ENCODE measurements at regions not wholly inside any gene's neighbourhood (a gene's known extent, or its start where the extent isn't known, plus 50 kb on each side); places are given as distances from the start of the nearest gene placed in this dataset.
"Not testable (repeated sequence)": the region's sequence is repeated elsewhere in the genome, so short reads cannot be mapped to it uniquely, and the experiment has no call there.

GRCh38 chr12:131222329-131223139, 268.8 kb downstream of the ADGRD1 start:
- TF ChIP-seq CTCF (IDR thresholded peaks at IDR 0.05; ENCODE audit: control insufficient read depth, insufficient read depth, low read depth, low read length, missing control alignments) = no peak
- no peak for DNase-seq (ENCODE audit: low read depth)
- no peak overlapping the region for H3K4me3 ChIP-seq (ENCODE audit: control insufficient read depth, low read depth, low read length)

GRCh38 chr12:131223171-131223761, 269.6 kb downstream of the ADGRD1 start:
- H3K4me3 ChIP-seq (ENCODE audit: control insufficient read depth, low read depth, low read length) = no peak overlapping the region
- TF ChIP-seq CTCF (IDR thresholded peaks at IDR 0.05; ENCODE audit: control insufficient read depth, insufficient read depth, low read depth, low read length, missing control alignments) = no peak
- no peak for DNase-seq (ENCODE audit: low read depth)

- H3K4me3 ChIP-seq (ENCODE audit: control insufficient read depth, low read depth, low read length) = no peak overlapping the region
- DNase-seq (ENCODE audit: low read depth) = no peak
- no peak for TF ChIP-seq CTCF (IDR thresholded peaks at IDR 0.05; ENCODE audit: control insufficient read depth, insufficient read depth, low read depth, low read length, missing control alignments)
Measured at GRCh38 chr12:131223791-131224225, 270.1 kb downstream of the ADGRD1 start.

DNA sequence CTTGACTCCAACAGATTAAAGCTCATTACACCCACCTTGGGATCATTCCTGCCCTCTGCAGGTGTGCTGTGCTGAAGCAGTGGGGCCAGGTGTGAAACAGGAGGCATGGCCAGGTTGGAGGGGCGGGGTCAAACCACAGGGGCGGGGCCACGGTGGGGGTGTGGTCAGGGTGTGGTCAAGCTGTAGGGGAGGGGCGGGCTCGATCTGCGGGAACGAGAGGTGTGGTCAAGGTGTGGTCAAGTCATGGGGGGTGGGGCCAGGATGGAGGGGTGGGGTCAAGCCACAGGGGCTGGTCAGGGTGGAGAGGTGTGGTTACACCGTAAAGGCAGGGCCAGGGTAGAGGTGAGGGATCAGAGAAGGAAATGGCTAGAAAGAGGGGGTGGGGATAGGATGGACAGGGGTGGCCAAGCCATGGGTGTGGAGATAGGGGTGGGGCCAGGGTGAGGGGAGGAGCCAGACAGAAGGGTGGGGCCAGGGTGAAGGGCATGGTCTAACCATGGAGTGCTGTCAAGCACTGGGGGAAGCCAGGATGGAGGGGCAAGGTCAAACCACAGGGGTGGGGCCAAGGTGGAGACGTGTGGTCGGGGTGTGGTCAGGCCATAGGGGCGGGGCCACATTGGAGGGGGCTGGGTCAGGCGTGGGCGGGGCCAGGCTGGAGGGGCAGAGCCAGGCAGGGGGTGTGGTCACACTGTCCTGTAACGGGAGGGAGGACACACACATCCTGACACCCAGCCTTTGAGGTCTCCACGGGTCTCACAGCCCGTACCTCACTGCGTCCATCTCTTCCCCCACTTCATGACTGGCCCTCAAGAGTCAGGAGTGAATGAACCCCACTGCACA, 270.7 kb downstream of the ADGRD1 start:
- DNase-seq (ENCODE audit: low read depth); H3K4me3 ChIP-seq (ENCODE audit: control insufficient read depth, low read depth, low read length): not testable (repeated sequence)

DNA sequence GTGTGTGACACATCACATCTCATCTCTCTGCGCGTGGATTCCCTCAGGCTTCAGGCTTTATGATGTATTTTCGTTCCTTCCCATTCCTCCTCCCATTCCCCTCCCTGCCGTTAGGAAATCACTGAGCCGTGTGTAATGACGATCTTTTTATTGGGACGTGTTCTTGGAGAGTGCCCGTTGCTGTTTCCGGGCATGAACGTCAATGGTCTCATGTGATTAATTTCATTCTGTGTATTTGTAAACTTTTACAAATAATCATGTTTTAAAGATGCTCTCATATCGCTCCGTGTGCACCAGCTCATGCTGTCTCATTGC, 271.3 kb downstream of the ADGRD1 start:
- DNase-seq (ENCODE audit: low read depth); H3K4me3 ChIP-seq (ENCODE audit: control insufficient read depth, low read depth, low read length): not testable (repeated sequence)

- TF ChIP-seq CTCF (IDR thresholded peaks at IDR 0.05; ENCODE audit: control insufficient read depth, insufficient read depth, low read depth, low read length, missing control alignments) = no peak
- no peak for DNase-seq (ENCODE audit: low read depth)
- H3K4me3 ChIP-seq (ENCODE audit: control insufficient read depth, low read depth, low read length) = no peak overlapping the region
Measured at GRCh38 chr12:131226345-131227265, 272.9 kb downstream of the ADGRD1 start.

GRCh38 chr12:131227641-131228040, 273.9 kb downstream of the ADGRD1 start:
- not testable (repeated sequence) for DNase-seq (ENCODE audit: low read depth); H3K4me3 ChIP-seq (ENCODE audit: control insufficient read depth, low read depth, low read length)

DNA sequence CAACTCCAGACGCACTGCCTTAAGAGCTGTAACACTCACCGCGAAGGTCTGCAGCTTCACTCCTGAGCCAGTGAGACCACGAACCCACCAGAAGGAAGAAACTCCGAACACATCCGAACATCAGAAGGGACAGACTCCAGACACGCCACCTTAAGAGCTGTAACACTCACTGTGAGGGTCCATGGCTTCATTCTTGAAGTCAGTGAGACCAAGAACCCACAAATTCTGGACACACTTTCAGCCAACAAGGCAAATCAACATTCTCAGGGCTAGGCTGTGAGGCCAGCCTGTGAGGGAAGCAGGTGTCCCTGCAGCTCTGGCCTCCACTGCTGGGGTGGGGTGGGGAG, 275.3 kb downstream of the ADGRD1 start:
- not testable (repeated sequence) for DNase-seq (ENCODE audit: low read depth); H3K4me3 ChIP-seq (ENCODE audit: control insufficient read depth, low read depth, low read length)
